IMR-90 (cell line): ENCODE measurements at regions not wholly inside any gene's neighbourhood (a gene's known extent, or its start where the extent isn't known, plus 50 kb on each side); places are given as distances from the start of the nearest gene placed in this dataset.

Source experiments
- ATAC-seq: fragments of 200-7000 bp; cut with Tn5 transposase; 2 replicates; pipeline ENCODE4 v1.9.1; 2020; ENCODE audit warnings: low read depth, mild to moderate bottlenecking, moderate library complexity
- BruUV-seq: library from RNA; stranded (reverse); fragments of 400-500 nt; replicated peaks from 2 replicates; lab custom pipeline; 2021; lab: Mats Ljungman, UMichigan
- CTCF ChIA-PET: fragments of 300-600 bp; formaldehyde crosslinking; extraction: SDS; loops from one replicate; lab custom pipeline; 2021; ENCODE audit warnings: antibody characterized with exemption; lab: Yijun Ruan, JAX
- POLR2A ChIA-PET: fragments of 300-600 bp; sonication (Branson Sonifier 250); formaldehyde crosslinking; loops from one replicate; lab custom pipeline; 2022; ENCODE audit warnings: antibody characterized with exemption; ENCODE audit not compliant: unreplicated experiment; lab: Charles Lee
- DNase-seq: peaks from one replicate; pipeline ENCODE4 v3.0.0; 2013
- H2AFZ ChIP-seq: replicated peaks from 2 replicates; pipeline ENCODE3; 2013; ENCODE audit warnings: low read length, mild to moderate bottlenecking; ENCODE audit not compliant: poor library complexity
- H2AK5ac ChIP-seq: 2 replicates; pipeline ENCODE4 v1.6.1; 2013; ENCODE audit warnings: low read depth, low read length, inconsistent platforms
- H2AK9ac ChIP-seq: replicated peaks from 2 replicates; pipeline ENCODE3; 2013; ENCODE audit warnings: mild to moderate bottlenecking, low read depth, low read length, moderate library complexity; ENCODE audit not compliant: poor library complexity
- H2BK120ac ChIP-seq: 2 replicates; pipeline ENCODE4 v1.6.1; 2013; ENCODE audit warnings: low read depth, low read length, inconsistent platforms
- H2BK15ac ChIP-seq: 3 replicates; pipeline ENCODE4 v1.6.1; 2013; ENCODE audit warnings: low read depth, low read length, inconsistent platforms
- H2BK20ac ChIP-seq: 2 replicates; pipeline ENCODE4 v1.6.1; 2013; ENCODE audit warnings: low read depth, mild to moderate bottlenecking, inconsistent platforms, low read length, moderate library complexity
- H2BK5ac ChIP-seq: 2 replicates; pipeline ENCODE4 v1.6.1; 2013; ENCODE audit warnings: mild to moderate bottlenecking, low read depth, low read length, inconsistent platforms; ENCODE audit not compliant: poor library complexity, severe bottlenecking
- H3K14ac ChIP-seq: replicated peaks from 2 replicates; pipeline ENCODE4 v1.6.1; 2013; ENCODE audit warnings: low read depth, low read length, inconsistent platforms
- H3K18ac ChIP-seq: 2 replicates; pipeline ENCODE4 v1.6.1; 2013; ENCODE audit warnings: low read depth, low read length, control low read depth
- H3K23ac ChIP-seq: 2 replicates; pipeline ENCODE4 v1.6.1; 2013; ENCODE audit warnings: low read depth, low read length, inconsistent platforms
- H3K27ac ChIP-seq: 2 replicates; pipeline ENCODE4 v1.5.1; 2013; ENCODE audit warnings: mild to moderate bottlenecking, control low read depth, low read length; ENCODE audit not compliant: insufficient read depth
- H3K27me3 ChIP-seq: 2 replicates; pipeline ENCODE4 v1.6.1; 2013; ENCODE audit warnings: low read length; ENCODE audit not compliant: control insufficient read depth, insufficient read depth
- H3K36me3 ChIP-seq: 2 replicates; pipeline ENCODE4 v1.6.1; 2013; ENCODE audit warnings: low read length, mixed read lengths; ENCODE audit not compliant: control insufficient read depth, insufficient read depth
- H3K4ac ChIP-seq: 2 replicates; pipeline ENCODE4 v1.6.1; 2013; ENCODE audit warnings: low read depth, low read length, inconsistent platforms
- H3K4me1 ChIP-seq: 2 replicates; pipeline ENCODE4 v1.6.1; 2013; ENCODE audit warnings: low read length, mixed read lengths; ENCODE audit not compliant: control insufficient read depth, insufficient read depth
- H3K4me2 ChIP-seq: 2 replicates; pipeline ENCODE4 v1.6.1; 2013; ENCODE audit warnings: low read depth, mild to moderate bottlenecking, control low read depth, low read length, moderate library complexity
- H3K4me3 ChIP-seq: 2 replicates; pipeline ENCODE4 v1.5.1; 2013; ENCODE audit warnings: low read depth, mild to moderate bottlenecking, control low read depth, low read length, moderate library complexity; ENCODE audit not compliant: insufficient read depth
- H3K56ac ChIP-seq: 2 replicates; pipeline ENCODE4 v1.6.1; 2013; ENCODE audit warnings: low read length, inconsistent platforms; ENCODE audit not compliant: insufficient read depth; ENCODE audit errors: extremely low read depth
- H3K79me1 ChIP-seq, 2 experiments: 2 replicates each; pipeline ENCODE4 v1.6.1; 2013; ENCODE audit warnings: low read length in 2 of 2, inconsistent platforms in 1 of 2, low read depth in 1 of 2
- H3K9ac ChIP-seq: 2 replicates; pipeline ENCODE4 v1.6.1; 2013; ENCODE audit warnings: low read depth, low read length, control low read depth
- H3K9me1 ChIP-seq: 2 replicates; pipeline ENCODE4 v1.6.1; 2013; ENCODE audit warnings: low read length, inconsistent platforms; ENCODE audit not compliant: insufficient read depth
- H3K9me3 ChIP-seq: 2 replicates; pipeline ENCODE4 v1.6.1; 2013; ENCODE audit warnings: low read length; ENCODE audit not compliant: control insufficient read depth, insufficient read depth
- H4K20me1 ChIP-seq: 2 replicates; pipeline ENCODE4 v1.6.1; 2013; ENCODE audit warnings: low read length, inconsistent platforms; ENCODE audit not compliant: insufficient read depth
- H4K5ac ChIP-seq: 2 replicates; pipeline ENCODE4 v1.6.1; 2013; ENCODE audit warnings: mild to moderate bottlenecking, low read depth, low read length, control low read depth
- H4K8ac ChIP-seq, 2 experiments: 2 replicates each; pipeline ENCODE4 v1.6.1; 2013; ENCODE audit warnings: low read depth in 2 of 2, low read length in 2 of 2, control low read depth in 1 of 2, inconsistent platforms in 1 of 2
- H4K91ac ChIP-seq: 2 replicates; pipeline ENCODE4 v1.6.1; 2013; ENCODE audit warnings: low read depth, low read length, inconsistent platforms; ENCODE audit not compliant: insufficient read depth
- CEBPB ChIP-seq: IDR thresholded peaks from 2 replicates; pipeline ENCODE4 v1.6.1; 2012; ENCODE audit warnings: low read depth, low read length, improper control_type of control experiment
- CTCF ChIP-seq: conservative IDR thresholded peaks from 2 replicates; pipeline ENCODE4 v1.5.1; 2012; ENCODE audit warnings: mild to moderate bottlenecking, low read depth, low read length, improper control_type of control experiment
- MAFK ChIP-seq: IDR thresholded peaks from 2 replicates; pipeline ENCODE4 v1.6.1; 2012; ENCODE audit warnings: low read depth, low read length, improper control_type of control experiment
- MXI1 ChIP-seq: IDR thresholded peaks from 2 replicates; pipeline ENCODE4 v1.6.1; 2012; ENCODE audit warnings: low read depth, mild to moderate bottlenecking, low read length, moderate library complexity, borderline replicate concordance
- NFE2L2 ChIP-seq: fragments of 150-350 bp; IDR thresholded peaks from 2 replicates; pipeline ENCODE4 v1.6.1; 2016; ENCODE audit warnings: low read depth, mild to moderate bottlenecking, low read length
- RAD21 ChIP-seq: IDR thresholded peaks from 2 replicates; pipeline ENCODE4 v1.6.1; 2012; ENCODE audit warnings: low read length, improper control_type of control experiment
- USF2 ChIP-seq: fragments of 150-350 bp; IDR thresholded peaks from 2 replicates; pipeline ENCODE4 v1.6.1; 2017; ENCODE audit warnings: mild to moderate bottlenecking, antibody characterized with exemption, low read length, low read depth
- WGBS, 2 experiments: methylation state at CpG; one replicate each; pipeline versions ENCODE4 v1.1.5 to v1.1.7; 2013; ENCODE audit warnings: missing lambda C conversion rate in 2 of 2; ENCODE audit not compliant: insufficient read length in 1 of 2; ENCODE audit errors: extremely low coverage in 2 of 2; 5-methylcytosine and 5-hydroxymethylcytosine counted together
- dilution Hi-C: fragments of 300-500 bp; cut with HindIII; formaldehyde crosslinking; loops from one replicate; pipeline ENCODE4 v1.14.3; 2018; ENCODE audit warnings: low sequenced_read_pairs; ENCODE audit not compliant: unreplicated experiment
- in situ Hi-C: fragments of 300-500 bp; cut with MboI; formaldehyde crosslinking; loops from 3 replicates; pipeline ENCODE4 v1.14.3; 2019; ENCODE audit warnings: low sequenced_read_pairs, inconsistent platforms, mixed read lengths
- intact Hi-C: fragments of 100-400 bp; cut with micrococcal nuclease; formaldehyde crosslinking; loops from 2 replicates; pipeline ENCODE4 v1.10.0; 2022

- no peak overlapping the region for H3K4me3 ChIP-seq
- H3K79me1 ChIP-seq, result no peaks in the 10 kb centered on the region
- H2BK15ac ChIP-seq, result 0 out of 3 replicates have a peak overlapping the region, but pooled peaks have one; percentile 30
- H2AFZ ChIP-seq, result no peak overlapping the region
- no peaks in the 10 kb centered on the region for H3K36me3 ChIP-seq
- no peaks in the 10 kb centered on the region for H3K4me1 ChIP-seq
- H2BK5ac ChIP-seq, result peak overlapping the region; percentile 84
- ChIA-PET POLR2A (no interaction called here), CTCF (interaction anchor here (0.6 to 1.0 kb wide), 2 partner anchors 14 to 302 kb away, joined by 3 to 5 read pairs; no protein-coding TSS in a partner anchor)
- no peak for TF ChIP-seq MXI1
- no peak for TF ChIP-seq NFE2L2
- no peak for TF ChIP-seq CEBPB
- no peak for TF ChIP-seq CTCF
- no peak for TF ChIP-seq RAD21
- TF ChIP-seq MAFK, result no peak
- TF ChIP-seq USF2, result no peak
- no TSS peak for BruUV-seq
- ATAC-seq (peak; percentile 24; the same call in 1 of the 2 replicates), DNase-seq (no peak)
- no peaks in the 10 kb centered on the region for H3K27me3 ChIP-seq
- no peak overlapping the region for H4K5ac ChIP-seq
- no peaks in the 10 kb centered on the region for H4K20me1 ChIP-seq
- peak overlapping the region; percentile 64 for H2BK120ac ChIP-seq
- H2BK20ac ChIP-seq, result peak overlapping the region; percentile 80; the same call in 1 of the 2 replicates
- WGBS, 2 experiments, result 17% methylated on average over 1 of the region's 3 CpGs; no CpG with 5 or more reads in 1 of the 2 experiments
- in situ Hi-C loops (loop anchor here (25.0 kb wide), 1 partner anchor 295 kb away; no protein-coding TSS in a partner anchor), dilution Hi-C loops (no loop called here), intact Hi-C loops (no loop called here)
- H3K14ac ChIP-seq, result 0 out of 2 replicates have a peak overlapping the region, but pooled peaks have one; percentile 55
- peak overlapping the region; percentile 54 for H3K56ac ChIP-seq
- peak overlapping the region; percentile 60; the same call in 1 of the 2 replicates for H3K23ac ChIP-seq
- 0 out of 2 replicates have a peak overlapping the region, but pooled peaks have one; percentile 37 for H3K4ac ChIP-seq
- peak overlapping the region in 1 of 2 experiments; percentile 66; a peak in 1 of 4 replicates for H4K8ac ChIP-seq
- H3K18ac ChIP-seq, result peak overlapping the region; percentile 90
- H2AK5ac ChIP-seq, result no peak overlapping the region
- peaks cover 2% of the 10 kb centered on the region; the same call in 1 of the 2 replicates for H3K9me1 ChIP-seq
- H3K9me3 ChIP-seq, result no peaks in the 10 kb centered on the region
- H2AK9ac ChIP-seq, result no peak overlapping the region
- no peak overlapping the region for H3K9ac ChIP-seq
- peak overlapping the region; percentile 38; the same call in 1 of the 2 replicates for H4K91ac ChIP-seq
- peak overlapping the region; percentile 90 for H3K4me2 ChIP-seq
- H3K27ac ChIP-seq, result peak overlapping the region; percentile 20; the same call in 1 of the 2 replicates
Measured at GRCh38 chr10:60467202-60467546, 77.5 kb upstream of the ANK3 start.
